Dendritic cell treated with granulocyte-macrophage colony-stimulating factor and Interleukin-4, amounts not matched to agents 40 ng/mL and 50 ng/mL, for 4 days (primary cell): ENCODE measurements at regions not wholly inside any gene's neighbourhood (a gene's known extent, or its start where the extent isn't known, plus 50 kb on each side); places are given as distances from the start of the nearest gene placed in this dataset.
"Not testable (repeated sequence)": the region's sequence is repeated elsewhere in the genome, so short reads cannot be mapped to it uniquely, and the experiment has no call there.

ENCODE experiments used
- H3K27ac Mint-ChIP-seq: one replicate; pipeline ENCODE4 v1.8.0; 2022; ENCODE audit warnings: mild to moderate bottlenecking, mixed read lengths
- H3K27me3 Mint-ChIP-seq: one replicate; pipeline ENCODE4 v1.8.0; 2022; ENCODE audit warnings: mild to moderate bottlenecking, mixed read lengths
- H3K36me3 Mint-ChIP-seq: one replicate; pipeline ENCODE4 v1.8.0; 2022; ENCODE audit warnings: low read depth, mixed read lengths
- H3K4me1 Mint-ChIP-seq: one replicate; pipeline ENCODE4 v1.8.0; 2022; ENCODE audit warnings: low read depth, mixed read lengths
- H3K4me3 Mint-ChIP-seq: one replicate; pipeline ENCODE4 v1.8.0; 2022; ENCODE audit warnings: mild to moderate bottlenecking, moderate library complexity, mixed read lengths
- H3K9me3 Mint-ChIP-seq: one replicate; pipeline ENCODE4 v1.8.0; 2022; ENCODE audit warnings: mixed read lengths
- intact Hi-C: fragments of 100-400 bp; cut with micrococcal nuclease; formaldehyde crosslinking; loops from one replicate; pipeline ENCODE4 v1.15.0; 2022

GRCh38 chr7:109503421-109503820 lies 933.7 kb downstream of the DNAJB9 start:
- no peaks in the 10 kb centered on the region for H3K27me3 Mint-ChIP-seq
- no peaks in the 10 kb centered on the region for H3K4me1 Mint-ChIP-seq
- H3K36me3 Mint-ChIP-seq = no peaks in the 10 kb centered on the region
- no peak overlapping the region for H3K4me3 Mint-ChIP-seq
- H3K9me3 Mint-ChIP-seq = peaks cover 16% of the 10 kb centered on the region
- no peak overlapping the region for H3K27ac Mint-ChIP-seq
- intact Hi-C loops = no loop called here

DNA sequence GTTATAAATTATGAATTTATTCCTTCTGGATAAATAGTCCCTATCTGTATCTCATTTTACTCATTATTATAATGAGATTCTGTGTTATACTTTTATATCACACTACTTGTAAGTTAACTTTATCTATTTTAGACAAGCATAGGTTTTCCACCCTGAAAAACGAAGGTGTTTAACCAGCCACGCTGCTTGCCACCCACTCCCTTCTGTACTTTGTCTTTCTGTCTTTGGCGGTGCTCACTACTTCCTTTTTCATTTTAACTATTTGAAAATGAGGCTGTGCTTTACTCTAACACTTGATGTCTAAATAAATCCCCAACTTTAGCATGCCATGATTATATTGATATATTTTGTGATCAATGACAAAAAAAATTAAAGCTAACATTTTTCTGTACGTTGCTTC lies 952.9 kb downstream of the DNAJB9 start:
- H3K36me3 Mint-ChIP-seq = no peaks in the 10 kb centered on the region
- no peaks in the 10 kb centered on the region for H3K27me3 Mint-ChIP-seq

GRCh38 chr7:109527833-109528232 lies 958.2 kb downstream of the DNAJB9 start:
- Mint-ChIP-seq H3K9me3 (no peaks in the 10 kb centered on the region), H3K27ac (no peak overlapping the region), H3K27me3 (no peaks in the 10 kb centered on the region), H3K4me1 (no peaks in the 10 kb centered on the region), H3K36me3 (no peaks in the 10 kb centered on the region), H3K4me3 (no peak overlapping the region)
- intact Hi-C loops = no loop called here

More for the DNA sequence above, 952.9 kb downstream of the DNAJB9 start:
- Mint-ChIP-seq H3K4me1 (no peaks in the 10 kb centered on the region), H3K9me3 (no peaks in the 10 kb centered on the region), H3K4me3 (no peak overlapping the region), H3K27ac (no peak overlapping the region)
- intact Hi-C loops = no loop called here

GRCh38 chr7:109529712-109530111 lies 960.0 kb downstream of the DNAJB9 start:
- Mint-ChIP-seq H3K36me3 (no peaks in the 10 kb centered on the region), H3K4me3 (no peak overlapping the region), H3K27me3 (no peaks in the 10 kb centered on the region), H3K4me1 (no peaks in the 10 kb centered on the region), H3K27ac (no peak overlapping the region), H3K9me3 (no peaks in the 10 kb centered on the region)
- intact Hi-C loops = no loop called here

- H3K27me3 Mint-ChIP-seq = no peaks in the 10 kb centered on the region
- H3K36me3 Mint-ChIP-seq = no peaks in the 10 kb centered on the region
- no peaks in the 10 kb centered on the region for H3K4me1 Mint-ChIP-seq
- no peak overlapping the region for H3K4me3 Mint-ChIP-seq
- H3K9me3 Mint-ChIP-seq = no peaks in the 10 kb centered on the region
- intact Hi-C loops = no loop called here
- no peak overlapping the region for H3K27ac Mint-ChIP-seq
Observed at GRCh38 chr7:109532262-109532992, 962.8 kb downstream of the DNAJB9 start.

DNA sequence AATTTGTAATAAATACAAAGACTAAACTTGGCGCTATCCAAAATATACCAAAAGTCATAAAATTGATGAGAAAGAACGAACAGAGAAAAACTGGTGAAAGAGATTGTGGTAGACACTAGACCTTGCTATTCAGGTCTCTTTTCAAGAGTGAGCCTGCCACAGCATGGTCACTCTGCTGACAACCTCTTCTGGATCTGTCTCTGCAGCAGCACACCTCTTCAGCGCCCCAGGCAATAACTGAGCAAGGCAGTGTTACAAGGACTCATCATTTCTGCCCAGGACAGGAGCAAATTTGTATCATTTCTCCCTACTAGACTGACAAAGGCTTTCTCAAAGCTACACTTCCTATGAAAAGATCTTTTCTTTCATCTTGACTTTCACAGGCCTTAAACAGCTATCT lies 976.0 kb downstream of the DNAJB9 start:
- Mint-ChIP-seq H3K9me3 (peaks cover 18% of the 10 kb centered on the region), H3K36me3 (no peaks in the 10 kb centered on the region), H3K4me3 (no peak overlapping the region), H3K4me1 (no peaks in the 10 kb centered on the region), H3K27ac (no peak overlapping the region), H3K27me3 (no peaks in the 10 kb centered on the region)
- intact Hi-C loops = no loop called here

GRCh38 chr7:109549471-109550193 lies 980.0 kb downstream of the DNAJB9 start:
- intact Hi-C loops = no loop called here
- H3K36me3 Mint-ChIP-seq = no peaks in the 10 kb centered on the region
- H3K27ac Mint-ChIP-seq = no peak overlapping the region
- no peaks in the 10 kb centered on the region for H3K4me1 Mint-ChIP-seq
- H3K27me3 Mint-ChIP-seq = no peaks in the 10 kb centered on the region
- peaks cover 52% of the 10 kb centered on the region for H3K9me3 Mint-ChIP-seq
- H3K4me3 Mint-ChIP-seq = no peak overlapping the region

- intact Hi-C loops = no loop called here
- Mint-ChIP-seq H3K4me1 (no peaks in the 10 kb centered on the region), H3K36me3 (no peaks in the 10 kb centered on the region), H3K4me3 (no peak overlapping the region), H3K9me3 (peaks cover 59% of the 10 kb centered on the region), H3K27ac (no peak overlapping the region), H3K27me3 (no peaks in the 10 kb centered on the region)
Observed at GRCh38 chr7:109552017-109552416, 982.3 kb downstream of the DNAJB9 start.

- Mint-ChIP-seq H3K9me3 (peaks cover 24% of the 10 kb centered on the region), H3K4me1 (no peaks in the 10 kb centered on the region), H3K27me3 (no peaks in the 10 kb centered on the region), H3K27ac (no peak overlapping the region), H3K4me3 (no peak overlapping the region), H3K36me3 (no peaks in the 10 kb centered on the region)
- intact Hi-C loops = no loop called here
Observed at GRCh38 chr7:109577265-109577664, 1007.6 kb downstream of the DNAJB9 start.

DNA sequence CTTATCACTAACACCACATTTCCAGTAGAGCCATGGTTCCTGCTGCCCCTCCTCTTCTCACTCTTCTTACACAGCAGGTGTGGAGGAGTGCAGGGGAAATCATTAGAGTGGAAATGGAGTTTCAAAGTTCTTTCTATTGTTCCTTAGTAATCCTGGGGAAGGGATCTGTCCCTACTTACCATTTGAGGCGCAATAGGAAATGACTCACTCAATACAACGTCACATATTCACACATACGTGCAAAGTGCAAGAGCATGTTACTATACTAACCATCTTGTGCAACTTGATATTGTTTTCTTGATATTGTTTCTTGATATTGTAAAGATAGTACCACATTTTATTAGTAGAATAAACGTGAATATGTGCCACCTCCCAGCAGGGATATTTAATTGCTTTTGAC lies 1010.2 kb downstream of the DNAJB9 start:
- H3K36me3 Mint-ChIP-seq = no peaks in the 10 kb centered on the region
- no peak overlapping the region for H3K4me3 Mint-ChIP-seq
- H3K9me3 Mint-ChIP-seq = peaks cover 40% of the 10 kb centered on the region
- H3K27ac Mint-ChIP-seq = no peak overlapping the region
- intact Hi-C loops = no loop called here
- no peaks in the 10 kb centered on the region for H3K27me3 Mint-ChIP-seq
- no peaks in the 10 kb centered on the region for H3K4me1 Mint-ChIP-seq

DNA sequence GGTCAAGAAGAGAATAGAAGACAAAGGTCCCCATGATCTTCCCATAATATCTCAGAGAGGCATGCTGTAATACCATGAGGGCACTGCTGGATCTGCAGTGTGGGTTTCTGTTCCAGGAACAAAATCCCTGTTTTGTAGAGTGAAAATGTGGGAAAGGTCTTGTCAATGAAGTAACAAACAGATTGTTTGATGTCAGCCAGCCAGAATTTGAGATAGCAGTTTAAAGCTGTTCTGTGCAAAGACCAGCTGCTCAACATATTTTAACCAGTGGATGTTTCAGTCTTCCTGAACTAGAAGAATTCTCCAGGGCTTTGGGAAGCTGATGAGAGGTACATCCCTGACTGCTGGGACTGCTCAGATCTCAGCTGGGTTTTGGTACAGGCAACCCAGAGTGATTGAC lies 1012.5 kb downstream of the DNAJB9 start:
- Mint-ChIP-seq H3K9me3 (peaks cover 42% of the 10 kb centered on the region), H3K4me1 (no peaks in the 10 kb centered on the region), H3K27ac (no peak overlapping the region), H3K27me3 (no peaks in the 10 kb centered on the region), H3K36me3 (no peaks in the 10 kb centered on the region), H3K4me3 (no peak overlapping the region)
- intact Hi-C loops = no loop called here

- H3K4me1 Mint-ChIP-seq, H3K27me3 Mint-ChIP-seq, H3K27ac Mint-ChIP-seq, H3K4me3 Mint-ChIP-seq, H3K36me3 Mint-ChIP-seq, H3K9me3 Mint-ChIP-seq, intact Hi-C loops: not testable (repeated sequence)
Observed at GRCh38 chr7:109596948-109597347, 1027.3 kb downstream of the DNAJB9 start.

DNA sequence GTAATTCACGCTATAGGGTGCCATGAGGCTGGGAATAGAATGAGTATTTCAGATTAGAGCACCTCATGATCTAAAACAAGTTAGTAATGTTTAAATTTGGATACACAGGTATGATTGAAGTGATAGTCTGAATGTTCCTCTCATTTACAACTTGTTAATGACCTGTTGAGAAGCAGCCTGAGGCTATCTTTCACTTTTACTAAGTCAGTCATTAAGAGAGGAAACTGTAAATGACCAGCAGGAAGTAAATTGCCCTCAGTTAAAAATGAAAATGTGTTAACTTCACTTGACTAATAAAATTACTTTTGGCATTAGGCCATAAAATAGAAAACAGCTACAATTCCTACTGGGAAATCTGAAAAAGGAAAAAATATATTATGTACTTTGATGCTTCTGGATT lies 1042.0 kb downstream of the DNAJB9 start:
- H3K27ac Mint-ChIP-seq = no peak overlapping the region
- H3K4me1 Mint-ChIP-seq = no peaks in the 10 kb centered on the region
- H3K36me3 Mint-ChIP-seq = no peaks in the 10 kb centered on the region
- no peaks in the 10 kb centered on the region for H3K27me3 Mint-ChIP-seq
- H3K9me3 Mint-ChIP-seq = peaks cover 12% of the 10 kb centered on the region
- H3K4me3 Mint-ChIP-seq = no peak overlapping the region
- intact Hi-C loops = no loop called here

DNA sequence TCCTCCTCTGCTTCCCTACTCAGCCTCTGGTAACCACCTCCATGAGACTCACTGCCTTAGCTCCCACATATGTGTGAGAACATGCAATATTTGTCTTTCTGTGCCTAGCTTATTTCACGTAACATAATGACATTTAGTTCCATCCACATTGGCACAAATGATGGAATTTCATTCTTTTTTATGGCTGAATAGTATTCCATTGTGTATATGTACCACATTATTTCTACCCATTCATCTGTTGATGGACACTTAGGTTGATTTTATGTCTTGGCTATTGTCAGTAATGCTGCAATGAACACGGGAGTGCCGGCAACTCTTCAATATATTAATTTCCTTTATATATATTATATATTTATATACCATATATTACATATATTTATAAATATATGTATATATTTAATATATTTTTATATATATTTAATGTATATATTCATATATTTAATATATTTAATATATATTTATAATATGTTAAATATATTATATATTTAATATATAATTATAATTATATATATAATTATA lies 1046.9 kb downstream of the DNAJB9 start:
- no peaks in the 10 kb centered on the region for H3K4me1 Mint-ChIP-seq
- peaks cover 22% of the 10 kb centered on the region for H3K9me3 Mint-ChIP-seq
- H3K36me3 Mint-ChIP-seq = no peaks in the 10 kb centered on the region
- H3K27ac Mint-ChIP-seq = no peak overlapping the region
- H3K4me3 Mint-ChIP-seq = no peak overlapping the region
- no peaks in the 10 kb centered on the region for H3K27me3 Mint-ChIP-seq
- intact Hi-C loops = no loop called here
